Progenitor cell of endocrine pancreas (in vitro differentiated cells): ENCODE measurements at regions not wholly inside any gene's neighbourhood (a gene's known extent, or its start where the extent isn't known, plus 50 kb on each side); places are given as distances from the start of the nearest gene placed in this dataset.

ENCODE experiments used
- DNase-seq: peaks from one replicate; pipeline ENCODE4 v3.0.0; 2021; ENCODE audit warnings: low spot score; ENCODE audit not compliant: unreplicated experiment
- H3K27ac Mint-ChIP-seq: 2 replicates; pipeline ENCODE4 v1.8.0; 2021; ENCODE audit warnings: mild to moderate bottlenecking, moderate library complexity, mixed read lengths
- H3K27me3 Mint-ChIP-seq: 2 replicates; pipeline ENCODE4 v1.8.0; 2021; ENCODE audit warnings: mixed read lengths
- H3K36me3 Mint-ChIP-seq: 2 replicates; pipeline ENCODE4 v1.8.0; 2022; ENCODE audit warnings: mixed read lengths; ENCODE audit not compliant: insufficient read depth
- H3K4me1 Mint-ChIP-seq: 2 replicates; pipeline ENCODE4 v1.8.0; 2021; ENCODE audit warnings: low read depth, mixed read lengths
- H3K4me3 Mint-ChIP-seq: 2 replicates; pipeline ENCODE4 v1.8.0; 2021; ENCODE audit warnings: low read depth, mild to moderate bottlenecking, moderate library complexity, mixed read lengths
- H3K9me3 Mint-ChIP-seq: 2 replicates; pipeline ENCODE4 v1.8.0; 2021; ENCODE audit warnings: low read depth, mixed read lengths
- TF ChIP-seq, protein P1 (sequence below): fragments of 200-600 bp; sonication (generic); IDR thresholded peaks from one replicate; pipeline ENCODE4 v1.5.0; 2021; ENCODE audit warnings: antibody characterized with exemption, mild to moderate bottlenecking; ENCODE audit not compliant: unreplicated experiment

DNA sequence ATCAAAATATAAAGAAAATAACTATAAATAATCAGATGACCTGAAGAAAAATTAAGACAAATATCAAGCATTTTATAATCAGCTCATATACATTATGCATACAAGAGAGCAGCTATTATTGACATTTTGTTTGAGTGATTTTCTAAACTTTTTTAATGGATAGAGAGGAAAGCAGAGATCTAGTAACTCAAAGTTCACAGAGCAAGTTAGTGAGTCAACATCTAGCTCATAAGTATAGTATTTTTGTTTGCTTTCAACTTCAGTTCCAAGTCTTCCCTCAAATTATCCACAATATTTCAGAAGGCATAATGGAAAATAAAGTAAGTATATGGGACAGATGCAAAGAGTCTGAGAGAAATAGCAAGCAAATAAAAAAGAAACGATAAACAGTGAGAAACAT is 470.1 kb upstream of the ALCAM start:
- Mint-ChIP-seq H3K9me3 (no peaks in the 10 kb centered on the region), H3K4me1 (no peaks in the 10 kb centered on the region), H3K4me3 (no peak overlapping the region), H3K27ac (no peak overlapping the region), H3K27me3 (no peaks in the 10 kb centered on the region), H3K36me3 (no peaks in the 10 kb centered on the region)
- TF ChIP-seq, protein P1, sequence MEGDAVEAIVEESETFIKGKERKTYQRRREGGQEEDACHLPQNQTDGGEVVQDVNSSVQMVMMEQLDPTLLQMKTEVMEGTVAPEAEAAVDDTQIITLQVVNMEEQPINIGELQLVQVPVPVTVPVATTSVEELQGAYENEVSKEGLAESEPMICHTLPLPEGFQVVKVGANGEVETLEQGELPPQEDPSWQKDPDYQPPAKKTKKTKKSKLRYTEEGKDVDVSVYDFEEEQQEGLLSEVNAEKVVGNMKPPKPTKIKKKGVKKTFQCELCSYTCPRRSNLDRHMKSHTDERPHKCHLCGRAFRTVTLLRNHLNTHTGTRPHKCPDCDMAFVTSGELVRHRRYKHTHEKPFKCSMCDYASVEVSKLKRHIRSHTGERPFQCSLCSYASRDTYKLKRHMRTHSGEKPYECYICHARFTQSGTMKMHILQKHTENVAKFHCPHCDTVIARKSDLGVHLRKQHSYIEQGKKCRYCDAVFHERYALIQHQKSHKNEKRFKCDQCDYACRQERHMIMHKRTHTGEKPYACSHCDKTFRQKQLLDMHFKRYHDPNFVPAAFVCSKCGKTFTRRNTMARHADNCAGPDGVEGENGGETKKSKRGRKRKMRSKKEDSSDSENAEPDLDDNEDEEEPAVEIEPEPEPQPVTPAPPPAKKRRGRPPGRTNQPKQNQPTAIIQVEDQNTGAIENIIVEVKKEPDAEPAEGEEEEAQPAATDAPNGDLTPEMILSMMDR, result no peak
- no peak for DNase-seq

DNA sequence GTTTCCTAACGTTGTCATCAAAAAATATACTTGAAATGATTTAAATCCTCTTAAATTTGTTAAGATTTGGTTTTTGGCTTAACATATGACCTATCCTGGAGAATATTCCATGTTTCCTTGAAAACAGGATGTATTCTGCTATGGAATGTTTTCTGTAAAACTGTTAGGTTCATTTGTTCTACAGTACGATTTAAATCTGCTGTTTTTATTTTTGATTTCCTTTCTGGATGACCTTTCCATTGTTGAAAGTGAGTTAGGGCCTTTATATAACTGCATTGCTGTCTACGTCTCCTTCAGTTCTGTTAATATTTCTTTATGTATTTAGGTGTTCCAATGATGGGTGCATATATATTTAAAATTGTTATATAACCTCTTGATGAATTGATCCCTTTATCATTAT is 465.3 kb upstream of the ALCAM start:
- Mint-ChIP-seq H3K27ac (no peak overlapping the region), H3K4me3 (no peak overlapping the region), H3K27me3 (no peaks in the 10 kb centered on the region), H3K9me3 (peaks cover 8% of the 10 kb centered on the region), H3K36me3 (no peaks in the 10 kb centered on the region), H3K4me1 (no peaks in the 10 kb centered on the region)
- TF ChIP-seq, protein P1, result no peak
- DNase-seq, result no peak

DNA sequence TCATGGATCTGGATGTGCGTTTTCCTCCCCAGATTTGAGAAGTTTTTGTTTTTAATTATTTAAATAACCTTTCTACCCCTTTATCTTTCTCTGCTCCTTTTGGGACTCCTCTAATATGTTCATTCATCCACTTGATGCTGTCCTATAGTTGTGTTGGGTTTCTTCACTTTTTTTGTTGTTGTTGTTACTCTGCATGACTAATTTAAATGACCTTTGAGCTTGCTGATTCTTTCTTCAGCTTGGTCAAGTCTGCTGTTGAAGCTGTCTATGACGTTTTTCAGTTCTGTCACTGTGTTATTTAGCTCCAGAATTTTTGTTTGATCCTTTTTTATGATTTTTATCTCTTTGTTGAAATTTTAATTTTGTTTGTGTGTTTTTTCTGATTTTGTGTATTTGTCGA is 463.6 kb upstream of the ALCAM start:
- Mint-ChIP-seq H3K36me3 (no peaks in the 10 kb centered on the region), H3K4me1 (no peaks in the 10 kb centered on the region), H3K27ac (no peak overlapping the region), H3K9me3 (peaks cover 12% of the 10 kb centered on the region), H3K27me3 (no peaks in the 10 kb centered on the region), H3K4me3 (no peak overlapping the region)
- TF ChIP-seq, protein P1, result no peak
- DNase-seq, result no peak

DNA sequence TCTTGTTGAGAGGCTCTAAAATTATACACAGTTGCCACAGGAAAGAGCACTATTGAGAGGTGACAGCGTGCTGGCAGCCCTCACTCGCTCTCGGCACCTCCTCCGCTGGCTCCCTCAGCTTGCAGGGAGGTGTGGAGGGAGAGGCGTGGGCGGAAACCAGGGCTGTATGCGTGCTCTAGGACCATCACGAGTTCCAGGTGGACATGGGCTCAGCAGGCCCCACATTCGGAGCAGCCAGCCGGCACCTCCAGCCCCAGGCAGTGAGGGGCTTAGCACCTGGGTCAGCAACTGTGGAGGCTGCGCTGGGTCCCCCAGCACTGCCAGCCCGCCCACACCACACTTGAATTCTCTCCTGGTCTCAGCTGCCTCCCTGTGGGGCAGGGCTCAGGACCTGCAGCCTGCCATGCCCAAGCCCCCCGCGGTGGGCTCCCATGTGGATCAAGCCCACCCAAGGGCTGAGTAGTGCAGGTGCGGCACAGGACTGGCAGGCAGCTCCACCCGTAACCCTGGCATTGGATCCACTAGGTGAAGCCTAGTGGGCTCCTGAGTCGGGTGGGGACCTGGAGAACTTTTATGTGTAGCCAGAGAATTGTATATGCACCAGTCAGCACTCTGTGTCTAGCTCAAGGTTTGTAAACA is 460.6 kb upstream of the ALCAM start:
- TF ChIP-seq, protein P1, result no peak

DNA sequence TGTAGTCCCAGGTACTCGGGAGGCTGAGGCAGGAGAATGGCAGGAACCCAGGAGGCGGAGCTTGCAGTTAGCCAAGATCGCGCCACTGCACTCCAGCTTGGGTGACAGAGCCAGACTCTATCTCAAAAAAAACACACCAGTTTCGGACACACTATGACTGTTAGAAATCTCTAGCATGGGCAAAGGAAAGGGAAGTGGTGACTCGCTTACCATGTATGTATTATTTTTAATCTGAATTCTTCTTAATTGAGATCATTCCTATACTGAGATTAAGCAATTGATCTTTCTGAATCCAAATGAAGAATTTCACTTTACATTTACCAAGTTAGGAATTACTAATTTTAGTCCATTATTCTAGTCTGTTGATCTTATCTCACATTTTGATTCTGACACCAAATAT is 459.2 kb upstream of the ALCAM start:
- Mint-ChIP-seq H3K27me3 (no peaks in the 10 kb centered on the region), H3K27ac (no peak overlapping the region), H3K4me1 (no peaks in the 10 kb centered on the region), H3K4me3 (no peak overlapping the region), H3K9me3 (peaks cover 12% of the 10 kb centered on the region), H3K36me3 (no peaks in the 10 kb centered on the region)
- TF ChIP-seq, protein P1, result no peak
- no peak for DNase-seq

More for the DNA sequence above, 460.6 kb upstream of the ALCAM start:
- Mint-ChIP-seq H3K27ac (no peak overlapping the region), H3K36me3 (no peaks in the 10 kb centered on the region), H3K4me1 (no peaks in the 10 kb centered on the region), H3K9me3 (peaks cover 12% of the 10 kb centered on the region), H3K4me3 (no peak overlapping the region), H3K27me3 (no peaks in the 10 kb centered on the region)
- no peak for DNase-seq
